ENCODE measurements at regions not wholly inside any gene's neighbourhood (a gene's known extent, or its start where the extent isn't known, plus 50 kb on each side); places are given as distances from the start of the nearest gene placed in this dataset.
"Not testable (repeated sequence)": the region's sequence is repeated elsewhere in the genome, so short reads cannot be mapped to it uniquely, and the experiment has no call there.

DNA sequence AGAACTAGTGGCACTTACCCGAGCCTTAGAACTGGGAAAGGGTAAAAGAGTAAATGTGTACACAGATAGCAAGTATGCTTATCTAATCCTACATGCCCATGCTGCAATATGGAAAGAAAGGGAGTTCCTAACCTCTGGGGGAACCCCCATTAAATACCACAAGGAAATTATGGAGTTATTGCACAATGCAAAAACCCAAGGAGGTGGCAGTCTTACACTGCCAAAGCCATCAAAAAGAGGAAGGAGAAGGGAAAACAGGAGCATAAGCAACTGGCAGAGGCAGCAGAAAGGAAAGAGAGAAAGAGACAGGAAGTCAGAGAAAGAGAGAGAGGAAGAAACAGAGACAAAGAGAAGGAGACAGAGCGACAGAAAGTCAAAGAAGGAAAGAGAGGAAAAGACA is 876.9 kb downstream of the XPNPEP1 start:
- H3K4me3 Mint-ChIP-seq; H3K36me3 Mint-ChIP-seq; ATAC-seq (ENCODE audit: low read depth in 2 of 2); DNase-seq; H3K27me3 Mint-ChIP-seq; H3K27ac Mint-ChIP-seq; H3K4me1 Mint-ChIP-seq: not testable (repeated sequence)
- peaks cover 2 to 12% (median 7%) of the 10 kb centered on the region in 7 donors for H3K9me3 Mint-ChIP-seq

DNA sequence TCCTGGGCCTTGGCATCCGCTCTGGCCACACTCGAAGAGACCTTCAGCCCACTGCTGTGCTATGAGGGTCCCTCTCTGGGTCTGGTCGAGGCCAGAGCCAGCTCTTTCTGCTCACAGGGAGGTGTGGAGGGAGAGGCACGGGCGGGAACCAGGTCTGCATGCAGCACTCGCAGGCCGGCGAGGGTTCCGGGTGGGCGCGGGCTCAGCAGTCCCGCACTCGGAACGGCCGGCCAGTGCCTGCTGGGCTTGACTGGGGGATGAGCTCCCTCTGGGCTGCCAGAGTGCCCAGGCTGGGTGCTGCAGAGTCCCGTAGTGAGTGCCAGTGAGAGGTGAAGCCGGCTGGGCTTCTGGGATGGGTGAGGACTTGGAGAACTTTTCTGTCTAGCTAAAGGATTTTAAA is 882.7 kb downstream of the XPNPEP1 start:
- Mint-ChIP-seq H3K36me3 (no peaks in the 10 kb centered on the region), H3K27ac (no peak overlapping the region), H3K27me3 (no peaks in the 10 kb centered on the region), H3K4me3 (no peak overlapping the region), H3K9me3 (peaks cover 0 to 14% (median 4%) of the 10 kb centered on the region in 7 donors), H3K4me1 (no peaks in the 10 kb centered on the region)
- DNase-seq (no peak), ATAC-seq (ENCODE audit: low read depth in 2 of 2) (no peak)

DNA sequence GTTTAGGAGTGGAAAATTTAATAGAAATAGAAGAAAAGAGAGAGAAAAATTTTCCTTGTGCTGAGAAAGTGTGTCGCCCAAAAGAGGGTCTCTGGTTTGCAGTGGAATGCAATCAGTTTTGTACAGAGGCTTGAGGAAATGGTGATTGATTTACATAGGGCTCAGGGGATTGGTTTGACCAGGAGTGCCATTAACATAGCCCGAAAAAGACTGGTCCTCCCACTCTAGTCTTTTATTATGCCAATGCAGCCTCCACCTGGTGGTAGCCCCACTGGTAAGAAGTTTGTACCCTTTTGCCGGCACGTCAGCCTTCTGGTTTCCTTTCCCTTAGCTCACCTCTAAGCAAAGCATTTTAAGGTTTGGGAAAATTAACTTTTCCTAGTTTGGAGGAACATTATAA is 885.3 kb downstream of the XPNPEP1 start:
- DNase-seq (no peak), ATAC-seq (ENCODE audit: low read depth in 2 of 2) (no peak)
- Mint-ChIP-seq H3K9me3 (peaks cover 0 to 14% (median 2%) of the 10 kb centered on the region in 7 donors), H3K27ac (no peak overlapping the region), H3K27me3 (no peaks in the 10 kb centered on the region), H3K36me3 (no peaks in the 10 kb centered on the region), H3K4me3 (no peak overlapping the region), H3K4me1 (no peaks in the 10 kb centered on the region)

DNA sequence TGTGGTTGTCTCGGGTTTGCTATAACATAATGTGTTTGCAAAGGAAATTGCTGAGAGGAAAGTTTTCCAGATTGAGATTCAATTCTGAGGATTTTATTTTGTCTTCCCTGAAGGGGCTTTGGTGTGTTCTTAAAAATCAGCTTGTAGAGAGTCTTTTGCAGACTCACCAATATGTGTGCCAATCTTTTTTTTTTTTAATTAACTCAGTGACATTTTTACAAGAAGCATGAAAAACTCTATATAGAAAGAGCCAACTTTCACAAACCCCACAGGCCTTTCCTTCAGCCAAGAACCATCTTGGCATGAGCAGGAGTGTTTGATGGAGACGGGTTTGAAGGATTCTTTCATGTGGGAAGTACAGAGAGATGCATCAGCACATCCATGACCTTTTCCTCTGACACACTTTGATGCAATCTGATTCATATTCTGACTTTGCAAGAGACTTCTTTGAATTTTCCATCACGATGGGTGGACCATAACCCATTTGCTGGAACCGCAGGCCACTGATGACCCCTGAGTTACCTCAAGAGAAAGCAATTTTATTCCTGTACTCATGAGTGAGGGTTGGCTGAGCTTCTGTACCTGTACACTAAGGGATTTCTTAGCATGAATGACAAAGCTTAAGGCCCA is 892.6 kb downstream of the XPNPEP1 start:
- DNase-seq (no peak), ATAC-seq (ENCODE audit: low read depth in 2 of 2) (no peak)
- Mint-ChIP-seq H3K4me1 (no peaks in the 10 kb centered on the region), H3K9me3 (peaks cover 0 to 6% (median 0%) of the 10 kb centered on the region in 7 donors), H3K36me3 (no peaks in the 10 kb centered on the region), H3K4me3 (no peak overlapping the region), H3K27me3 (peaks cover 0 to 4% (median 0%) of the 10 kb centered on the region in 3 donors), H3K27ac (no peak overlapping the region)

DNA sequence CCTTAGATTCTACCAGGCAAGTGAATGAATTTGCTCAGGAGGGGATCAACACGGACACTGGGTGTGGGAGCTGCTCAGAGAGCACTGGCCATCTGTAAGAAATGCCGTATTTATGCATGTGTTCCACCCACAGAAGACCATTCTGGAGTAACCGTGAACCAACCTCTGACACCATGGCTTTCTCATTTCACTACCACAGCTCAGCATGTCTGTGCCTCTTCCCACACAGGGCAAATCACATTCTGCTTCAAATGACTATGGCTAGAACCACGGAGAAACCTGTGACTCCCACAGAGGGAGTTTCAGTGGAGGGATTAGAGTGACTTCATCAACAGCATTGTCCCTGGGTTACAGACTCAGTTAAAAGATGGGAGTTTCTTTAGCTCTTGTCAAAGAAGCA is 893.4 kb downstream of the XPNPEP1 start:
- ATAC-seq (ENCODE audit: low read depth in 2 of 2) = no peak
- Mint-ChIP-seq H3K27ac (no peak overlapping the region), H3K4me1 (no peaks in the 10 kb centered on the region), H3K9me3 (peaks cover 0 to 6% (median 0%) of the 10 kb centered on the region in 7 donors), H3K27me3 (peaks cover 0 to 4% (median 0%) of the 10 kb centered on the region in 3 donors), H3K4me3 (peak overlapping the region in 1 of 8 donors; percentile 17), H3K36me3 (no peaks in the 10 kb centered on the region)
- no peak for DNase-seq

DNA sequence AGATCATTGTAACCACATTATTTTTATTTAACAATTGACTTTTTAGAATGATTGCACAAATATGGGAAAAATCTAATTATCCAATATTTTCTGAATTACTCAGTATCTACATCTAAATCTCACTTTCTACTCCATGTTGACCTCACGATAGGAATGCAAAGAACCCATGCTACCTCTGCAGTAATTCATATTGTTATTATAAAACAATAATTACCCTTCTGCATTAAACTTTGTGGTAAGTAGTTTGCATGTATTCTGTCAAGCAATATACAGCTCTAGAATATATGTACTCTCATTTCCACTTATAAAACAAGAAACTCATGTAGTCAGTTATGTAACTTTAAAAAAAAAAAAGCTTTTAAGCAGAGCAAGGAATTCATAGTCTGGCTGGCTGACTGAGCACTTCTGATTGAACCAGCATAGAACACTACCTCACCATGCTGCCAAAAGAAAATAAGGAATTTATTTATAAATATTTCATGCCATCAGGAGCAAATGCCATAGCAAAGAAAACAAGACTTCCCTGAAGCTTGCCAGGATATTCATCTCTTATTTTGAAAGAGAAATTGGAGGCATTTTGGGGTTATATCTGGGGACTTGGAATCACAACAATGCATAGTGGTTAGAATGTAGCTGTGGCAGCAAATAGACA is 895.7 kb downstream of the XPNPEP1 start:
- H3K4me3 Mint-ChIP-seq = no peak overlapping the region
- ATAC-seq (ENCODE audit: low read depth in 2 of 2) = no peak
- peaks cover 0 to 7% (median 5%) of the 10 kb centered on the region in 7 donors for H3K9me3 Mint-ChIP-seq
- no peaks in the 10 kb centered on the region for H3K4me1 Mint-ChIP-seq
- no peaks in the 10 kb centered on the region for H3K36me3 Mint-ChIP-seq
- DNase-seq = no peak
- H3K27me3 Mint-ChIP-seq = peaks cover 0 to 4% (median 0%) of the 10 kb centered on the region in 3 donors
- no peak overlapping the region for H3K27ac Mint-ChIP-seq

DNA sequence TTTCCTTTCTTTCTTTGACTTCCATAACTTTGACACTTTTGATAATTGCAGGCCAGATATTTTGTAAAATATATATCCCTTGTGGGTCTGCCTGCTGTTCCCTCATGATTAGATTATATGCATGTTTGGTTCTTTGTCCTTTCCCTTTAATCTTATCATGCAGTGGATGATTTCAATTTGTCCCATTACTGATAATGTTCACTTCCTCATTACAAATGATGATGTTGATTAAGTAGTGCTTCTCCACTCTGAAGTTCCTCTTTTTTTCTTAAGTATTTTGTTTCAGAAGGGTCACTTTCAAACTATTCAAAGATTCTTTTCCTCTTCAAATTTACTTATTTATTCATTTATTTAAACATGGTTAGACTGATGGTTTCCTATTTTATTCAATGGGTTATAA is 898.1 kb downstream of the XPNPEP1 start:
- no peak overlapping the region for H3K4me3 Mint-ChIP-seq
- H3K9me3 Mint-ChIP-seq = peaks cover 0 to 7% (median 5%) of the 10 kb centered on the region in 7 donors
- DNase-seq (no peak), ATAC-seq (ENCODE audit: low read depth in 2 of 2) (no peak)
- H3K4me1 Mint-ChIP-seq = no peaks in the 10 kb centered on the region
- H3K27ac Mint-ChIP-seq = no peak overlapping the region
- H3K36me3 Mint-ChIP-seq = no peaks in the 10 kb centered on the region
- no peaks in the 10 kb centered on the region for H3K27me3 Mint-ChIP-seq

DNA sequence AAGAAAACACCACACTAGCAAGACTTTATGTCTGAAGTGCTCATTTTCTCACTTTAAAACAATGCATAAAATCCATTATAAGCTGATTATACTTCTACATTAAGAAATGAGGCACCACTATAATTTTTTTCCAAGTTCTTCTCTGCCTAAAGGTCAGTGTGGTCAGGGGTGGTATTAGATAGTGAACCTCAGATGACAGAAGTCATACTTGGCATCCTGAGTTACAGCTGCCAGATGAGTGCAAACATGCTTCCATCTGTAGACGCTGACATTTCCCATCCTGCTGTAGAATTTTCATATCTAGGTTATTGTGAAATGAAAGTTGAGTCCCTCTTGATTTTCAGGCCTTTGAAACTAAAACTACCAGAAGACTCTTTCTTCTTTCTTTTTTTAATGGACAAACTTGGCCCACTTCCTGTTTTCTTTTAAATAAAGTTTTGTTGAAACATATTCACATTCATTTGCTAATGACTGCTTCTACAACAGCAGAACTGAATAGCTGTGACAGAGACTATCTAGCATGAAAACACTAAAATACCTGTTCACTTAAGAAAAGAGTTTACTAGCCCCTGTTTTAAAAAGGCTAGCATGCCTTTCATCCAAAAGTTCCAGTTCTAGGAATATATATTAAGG is 900.8 kb downstream of the XPNPEP1 start:
- H3K9me3 Mint-ChIP-seq = peaks cover 0 to 7% (median 5%) of the 10 kb centered on the region in 7 donors
- H3K36me3 Mint-ChIP-seq = no peaks in the 10 kb centered on the region
- no peak overlapping the region for H3K4me3 Mint-ChIP-seq
- DNase-seq (no peak), ATAC-seq (ENCODE audit: low read depth in 2 of 2) (no peak)
- H3K27ac Mint-ChIP-seq = no peak overlapping the region
- no peaks in the 10 kb centered on the region for H3K27me3 Mint-ChIP-seq
- no peaks in the 10 kb centered on the region for H3K4me1 Mint-ChIP-seq

DNA sequence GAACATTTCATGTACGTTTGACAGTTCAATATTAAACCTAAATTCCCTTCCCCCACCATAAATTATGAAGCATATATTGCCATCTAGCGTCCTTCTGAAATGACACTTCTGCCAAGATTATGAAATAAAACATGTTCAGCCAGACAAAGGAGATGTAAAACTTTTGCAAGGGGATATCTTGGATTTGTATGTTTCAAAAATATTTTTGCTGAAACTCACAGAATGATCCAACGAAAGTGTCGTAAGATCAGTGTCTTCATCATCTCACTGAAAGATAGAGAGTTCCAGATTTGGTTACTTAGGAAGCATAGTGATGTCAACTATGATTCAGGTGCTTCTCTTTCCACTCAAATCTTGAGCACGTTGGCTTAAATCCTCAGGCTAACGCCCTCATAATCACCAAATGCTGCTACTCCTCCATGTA is 904.3 kb downstream of the XPNPEP1 start:
- Mint-ChIP-seq H3K27me3 (no peaks in the 10 kb centered on the region), H3K9me3 (peaks cover 0 to 7% (median 0%) of the 10 kb centered on the region in 7 donors), H3K4me3 (no peak overlapping the region), H3K27ac (no peak overlapping the region), H3K4me1 (no peaks in the 10 kb centered on the region), H3K36me3 (no peaks in the 10 kb centered on the region)
- ATAC-seq (ENCODE audit: low read depth in 2 of 2) (no peak), DNase-seq (no peak)

DNA sequence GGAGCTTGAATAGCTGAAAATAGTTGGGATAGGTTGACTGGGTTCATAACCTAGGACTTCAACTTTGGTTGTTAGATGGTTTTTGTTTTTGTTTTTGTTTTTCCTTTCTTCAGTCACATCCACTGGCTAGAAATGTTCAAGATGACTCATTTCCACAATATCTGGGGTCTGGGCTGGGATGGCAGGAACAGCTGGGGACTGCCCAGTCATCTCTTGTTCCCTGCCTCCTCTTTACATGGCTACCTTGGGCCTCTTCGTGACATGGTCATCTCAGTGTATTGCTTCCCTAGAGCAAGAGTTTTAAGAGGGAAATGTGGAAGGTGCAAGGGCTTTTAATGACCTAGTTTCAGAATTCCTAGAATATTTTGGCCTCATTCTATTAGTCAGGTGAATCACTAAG is 915.8 kb downstream of the XPNPEP1 start:
- H3K27ac Mint-ChIP-seq = no peak overlapping the region
- no peaks in the 10 kb centered on the region for H3K4me1 Mint-ChIP-seq
- ATAC-seq (ENCODE audit: low read depth in 2 of 2) = no peak
- no peaks in the 10 kb centered on the region for H3K36me3 Mint-ChIP-seq
- no peak for DNase-seq
- H3K9me3 Mint-ChIP-seq = no peaks in the 10 kb centered on the region
- H3K27me3 Mint-ChIP-seq = no peaks in the 10 kb centered on the region
- H3K4me3 Mint-ChIP-seq = no peak overlapping the region

DNA sequence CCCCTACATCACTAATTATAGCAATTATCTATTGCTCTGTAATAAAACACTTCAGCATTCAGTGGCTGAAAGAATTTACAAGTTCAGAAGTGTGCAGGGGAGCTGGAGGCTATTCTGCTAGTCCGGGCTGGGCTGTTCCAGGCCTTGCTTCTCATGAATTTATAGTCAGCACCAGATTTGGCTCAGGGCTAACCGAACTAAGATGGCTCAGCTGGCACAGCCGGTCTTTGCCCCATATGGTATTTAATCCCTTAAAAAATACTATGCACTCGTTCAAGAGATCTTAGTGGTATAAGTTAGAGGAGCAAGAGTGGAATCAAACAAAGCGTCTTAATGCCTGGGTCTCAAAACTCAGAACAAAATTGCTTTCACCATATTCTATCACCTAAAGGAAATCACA is 932.9 kb downstream of the XPNPEP1 start:
- DNase-seq (no peak), ATAC-seq (ENCODE audit: low read depth in 2 of 2) (no peak)
- Mint-ChIP-seq H3K4me1 (no peaks in the 10 kb centered on the region), H3K36me3 (no peaks in the 10 kb centered on the region), H3K27me3 (no peaks in the 10 kb centered on the region), H3K27ac (no peak overlapping the region), H3K9me3 (peaks cover 0 to 8% (median 0%) of the 10 kb centered on the region in 7 donors), H3K4me3 (no peak overlapping the region)

DNA sequence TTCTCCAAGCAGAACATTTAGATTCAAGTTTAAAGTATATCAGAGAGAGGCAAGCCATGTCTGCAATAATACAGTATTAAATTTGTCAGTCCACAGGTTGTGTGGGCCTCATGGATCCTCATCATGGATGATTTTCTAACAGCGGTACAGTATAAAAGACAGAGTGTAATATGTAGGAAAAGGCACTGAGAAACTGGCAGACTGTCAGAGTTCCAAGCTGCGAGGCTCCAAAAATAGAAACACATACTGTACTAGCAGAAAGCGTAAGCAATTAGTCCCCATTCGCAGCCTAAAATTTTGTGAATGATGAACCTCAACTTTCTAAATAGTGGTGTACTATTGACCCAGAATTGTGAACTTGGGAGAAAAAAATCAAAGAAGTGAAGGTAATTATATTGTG is 933.3 kb downstream of the XPNPEP1 start:
- H3K9me3 Mint-ChIP-seq = peaks cover 0 to 7% (median 0%) of the 10 kb centered on the region in 7 donors

DNA sequence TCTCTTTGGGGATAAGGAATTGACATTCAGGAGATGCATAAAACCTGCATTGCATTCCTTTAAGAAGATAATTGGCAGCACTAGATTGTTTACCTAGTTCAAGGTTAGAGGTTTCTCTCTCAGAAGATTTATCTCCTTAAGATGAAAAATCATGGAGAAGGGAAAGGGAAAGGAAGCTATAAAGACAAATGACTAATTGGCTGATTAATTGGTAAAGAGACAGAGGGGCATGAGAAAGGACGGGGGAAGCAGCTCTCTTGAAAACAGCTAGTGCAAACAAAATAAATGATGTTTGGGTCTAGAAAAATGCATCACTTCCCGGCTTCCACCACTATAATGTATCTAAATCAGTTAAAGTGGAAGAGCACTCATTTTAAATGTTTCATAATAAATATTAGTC is 941.2 kb downstream of the XPNPEP1 start:
- H3K36me3 Mint-ChIP-seq = no peaks in the 10 kb centered on the region
- peaks cover 1 to 12% (median 4%) of the 10 kb centered on the region in 7 donors for H3K9me3 Mint-ChIP-seq
- H3K27me3 Mint-ChIP-seq = no peaks in the 10 kb centered on the region
- ATAC-seq (ENCODE audit: low read depth in 2 of 2) = no peak
- no peaks in the 10 kb centered on the region for H3K4me1 Mint-ChIP-seq
- H3K27ac Mint-ChIP-seq = no peak overlapping the region
- no peak for DNase-seq
- no peak overlapping the region for H3K4me3 Mint-ChIP-seq

More for the DNA sequence above, 933.3 kb downstream of the XPNPEP1 start:
- ATAC-seq (ENCODE audit: low read depth in 2 of 2) = no peak
- DNase-seq = no peak
- H3K4me3 Mint-ChIP-seq = no peak overlapping the region
- no peak overlapping the region for H3K27ac Mint-ChIP-seq
- H3K36me3 Mint-ChIP-seq = no peaks in the 10 kb centered on the region
- no peaks in the 10 kb centered on the region for H3K27me3 Mint-ChIP-seq
- H3K4me1 Mint-ChIP-seq = no peaks in the 10 kb centered on the region

DNA sequence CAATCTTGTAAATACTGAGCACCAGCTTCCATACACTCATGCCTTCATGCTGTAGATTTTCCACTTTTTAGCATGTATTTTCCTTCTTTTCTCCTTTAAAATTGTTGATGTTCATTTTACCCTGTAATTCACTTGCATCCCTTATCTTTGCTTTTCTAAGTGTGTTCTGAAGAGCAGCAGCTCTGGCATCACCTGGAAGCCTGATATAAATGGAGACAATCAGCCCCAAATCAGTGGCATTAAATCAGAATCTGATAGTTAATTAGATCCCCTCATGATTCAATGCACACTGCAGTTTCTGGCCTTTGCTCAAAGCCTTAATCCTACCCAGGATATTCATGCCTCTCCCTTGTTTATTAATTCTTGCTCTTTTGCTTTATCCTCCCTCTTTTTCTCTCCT is 942.4 kb downstream of the XPNPEP1 start:
- Mint-ChIP-seq H3K4me1 (no peaks in the 10 kb centered on the region), H3K36me3 (no peaks in the 10 kb centered on the region), H3K27ac (no peak overlapping the region), H3K9me3 (peaks cover 3 to 20% (median 9%) of the 10 kb centered on the region in 7 donors), H3K4me3 (no peak overlapping the region), H3K27me3 (no peaks in the 10 kb centered on the region)
- DNase-seq = no peak
- ATAC-seq (ENCODE audit: low read depth in 2 of 2) = no peak

All from naive B cell (primary cell).